Upper lobe of left lung (tissue), 6 donors: ENCODE measurements at regions not wholly inside any gene's neighbourhood (a gene's known extent, or its start where the extent isn't known, plus 50 kb on each side); places are given as distances from the start of the nearest gene placed in this dataset.
"Not testable (repeated sequence)": the region's sequence is repeated elsewhere in the genome, so short reads cannot be mapped to it uniquely, and the experiment has no call there.

Source experiments
- ATAC-seq, 2 donors: fragments of 200-7000 bp; cut with Tn5 transposase; one replicate each; pipeline ENCODE4 v1.9.1; 2022; ENCODE audit warnings: mild to moderate bottlenecking in 2 of 2, moderate library complexity in 2 of 2; ENCODE audit not compliant: low FRiP score in 2 of 2
- DNase-seq, 2 donors: peaks; one replicate each; pipeline ENCODE4 v3.0.0-alpha.2; 2019 to 2020
- H3K27ac ChIP-seq, 4 donors: fragments of 200-600 bp; sonication (generic); one replicate each; pipeline ENCODE4 v1.5.1; 2016 to 2019
- H3K27me3 ChIP-seq, 4 donors: fragments of 200-600 bp; sonication (generic); one replicate each; pipeline ENCODE4 v1.5.1; 2017 to 2019
- H3K36me3 ChIP-seq, 4 donors: fragments of 200-600 bp; sonication (generic); one replicate each; pipeline ENCODE4 v1.5.1; 2016 to 2019
- H3K4me1 ChIP-seq, 4 donors: fragments of 200-600 bp; sonication (generic); one replicate each; pipeline ENCODE4 v1.5.1; 2018 to 2019
- H3K4me3 ChIP-seq, 4 donors: fragments of 200-600 bp; sonication (generic); one replicate each; pipeline ENCODE4 v1.5.1; 2017 to 2019; ENCODE audit warnings: mild to moderate bottlenecking in 2 of 4, moderate library complexity in 1 of 4
- H3K9me3 ChIP-seq, 4 donors: fragments of 200-600 bp; sonication (generic); one replicate each; pipeline ENCODE4 v1.5.1; 2018 to 2019
- CTCF ChIP-seq, 6 experiments: fragments of 450-650 bp in 4 of 6; fragments of 200-600 bp in 2 of 6; sonication (generic) in 2 of 6; IDR thresholded peaks; one replicate each; pipeline ENCODE4 v1.5.1; 2016 to 2019; ENCODE audit warnings: antibody characterized with exemption in 6 of 6
- EP300 ChIP-seq, 4 donors: sonication (generic); formaldehyde crosslinking; IDR thresholded peaks; one replicate each; pipeline ENCODE4 v1.5.1; 2017; ENCODE audit warnings: antibody characterized with exemption in 4 of 4, control low read depth in 2 of 4
- POLR2A ChIP-seq, 4 donors: fragments of 450-650 bp; IDR thresholded peaks; one replicate each; pipeline ENCODE4 v1.5.1; 2016 to 2017; ENCODE audit warnings: antibody characterized with exemption in 4 of 4, mild to moderate bottlenecking in 2 of 4
- POLR2AphosphoS5 ChIP-seq, 2 donors: sonication (generic); formaldehyde crosslinking; IDR thresholded peaks; one replicate each; pipeline ENCODE4 v1.5.1; 2017; ENCODE audit warnings: antibody characterized with exemption in 2 of 2
- WGBS, 2 donors: methylation state at CpG; one replicate each; pipeline ENCODE4 v1.1.5; 2017 to 2018; 5-methylcytosine and 5-hydroxymethylcytosine counted together
- donor health status: DM: no; HTN: no; CAD: no; lungs with moderate emphysema.
- donor health status: DM: no; HTN: yes; CAD: no; lungs with severe emphysema.

DNA sequence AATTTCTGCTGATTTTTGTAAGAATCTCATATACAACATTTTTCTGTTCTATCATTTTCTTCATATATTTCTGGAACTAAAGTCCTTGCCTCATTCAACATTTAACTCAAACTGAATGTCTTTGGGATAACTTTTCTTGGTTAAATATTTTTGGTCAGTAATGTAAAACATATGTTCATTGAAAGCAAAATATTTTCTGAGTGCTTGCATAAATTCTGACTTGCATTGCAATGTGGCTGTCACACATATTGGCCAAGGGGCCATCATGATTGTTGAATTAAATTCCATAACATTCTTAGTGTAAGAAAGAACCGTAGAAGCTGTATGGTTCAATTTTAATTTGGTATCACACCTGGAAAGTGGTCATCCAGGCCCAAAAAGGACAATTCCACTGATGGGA is 369.4 kb downstream of the GALC start:
- no peak for ATAC-seq
- 72 to 88% methylated on average over 1 of the region's 1 CpG for WGBS, 2 donors
- TF ChIP-seq EP300 (IDR thresholded peaks at IDR 0.05) = no peak

DNA sequence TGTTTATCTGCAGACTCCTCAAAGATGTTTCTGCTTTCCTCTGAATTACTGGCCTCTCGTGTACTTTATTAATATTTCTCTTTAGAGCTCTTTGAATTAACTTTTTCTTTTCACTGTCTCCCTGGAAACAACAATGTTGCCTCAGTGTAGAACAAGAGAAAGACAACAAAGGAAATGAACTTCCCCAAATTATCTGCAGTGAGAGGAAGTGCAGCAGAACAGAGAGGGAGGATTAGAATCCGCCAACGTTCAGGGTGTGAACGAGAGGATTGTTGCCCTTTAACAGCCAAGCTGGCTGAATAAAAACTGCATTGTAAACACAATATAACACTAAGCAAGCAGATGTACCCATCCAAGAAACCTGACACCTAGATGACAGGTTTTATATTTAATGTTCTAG is 375.9 kb downstream of the GALC start:
- ATAC-seq (peak in 1 of 2 donors; percentile 67), DNase-seq (no peak)
- no peak overlapping the region for H3K4me3 ChIP-seq
- 33 to 34% methylated on average over 4 of the region's 4 CpGs for WGBS, 2 donors
- peaks cover 0 to 7% (median 0%) of the 10 kb centered on the region in 4 donors for H3K9me3 ChIP-seq
- no peaks in the 10 kb centered on the region for H3K4me1 ChIP-seq
- no peaks in the 10 kb centered on the region for H3K36me3 ChIP-seq
- TF ChIP-seq POLR2A (IDR thresholded peaks at IDR 0.05) (no peak), EP300 (IDR thresholded peaks at IDR 0.05) (no peak), POLR2AphosphoS5 (IDR thresholded peaks at IDR 0.05) (no peak), CTCF (IDR thresholded peaks at IDR 0.05) (no peak)
- no peaks in the 10 kb centered on the region for H3K27me3 ChIP-seq
- no peak overlapping the region for H3K27ac ChIP-seq

More for the DNA sequence above, 369.4 kb downstream of the GALC start:
- no peak for DNase-seq
- Histone ChIP-seq H3K27ac (no peak overlapping the region), H3K36me3 (no peaks in the 10 kb centered on the region), H3K9me3 (peaks cover 0 to 14% (median 0%) of the 10 kb centered on the region in 4 donors), H3K27me3 (no peaks in the 10 kb centered on the region), H3K4me3 (no peak overlapping the region), H3K4me1 (no peaks in the 10 kb centered on the region)

- Histone ChIP-seq H3K4me1 (no peaks in the 10 kb centered on the region), H3K27me3 (no peaks in the 10 kb centered on the region), H3K36me3 (no peaks in the 10 kb centered on the region), H3K27ac (no peak overlapping the region), H3K9me3 (peaks cover 0 to under 1% (median 0%) of the 10 kb centered on the region in 4 donors), H3K4me3 (no peak overlapping the region)
- DNase-seq (no peak), ATAC-seq (peak in 1 of 2 donors; percentile 81)
- no peak for TF ChIP-seq POLR2A (IDR thresholded peaks at IDR 0.05)
- peak in 4 of 6 experiments; percentile 32 to 56 (median 50) for TF ChIP-seq CTCF (IDR thresholded peaks at IDR 0.05)
- TF ChIP-seq EP300 (IDR thresholded peaks at IDR 0.05) = no peak
- WGBS, 2 donors = 51 to 55% methylated on average over 12 of the region's 12 CpGs
Observed at GRCh38 chr14:87615822-87616679, 376.9 kb downstream of the GALC start.

GRCh38 chr14:87615047-87615446 is 377.9 kb downstream of the GALC start:
- DNase-seq = no peak
- Histone ChIP-seq H3K27me3 (no peaks in the 10 kb centered on the region), H3K36me3 (no peaks in the 10 kb centered on the region), H3K4me1 (no peaks in the 10 kb centered on the region), H3K4me3 (no peak overlapping the region), H3K27ac (no peak overlapping the region), H3K9me3 (no peaks in the 10 kb centered on the region)
- WGBS, 2 donors = 58 to 74% methylated on average over 3 of the region's 3 CpGs
- TF ChIP-seq POLR2AphosphoS5 (IDR thresholded peaks at IDR 0.05) = no peak
- TF ChIP-seq EP300 (IDR thresholded peaks at IDR 0.05) = no peak
- TF ChIP-seq POLR2A (IDR thresholded peaks at IDR 0.05) = no peak
- TF ChIP-seq CTCF (IDR thresholded peaks at IDR 0.05) = no peak
- no peak for ATAC-seq

- Histone ChIP-seq H3K9me3 (no peaks in the 10 kb centered on the region), H3K27ac (no peak overlapping the region), H3K27me3 (no peaks in the 10 kb centered on the region), H3K36me3 (no peaks in the 10 kb centered on the region), H3K4me3 (no peak overlapping the region), H3K4me1 (no peaks in the 10 kb centered on the region)
- no peak for ATAC-seq
- no peak for TF ChIP-seq POLR2AphosphoS5 (IDR thresholded peaks at IDR 0.05)
- WGBS, 2 donors = 65 to 68% methylated on average over 2 of the region's 2 CpGs
- no peak for DNase-seq
Observed at GRCh38 chr14:87613881-87614280, 379.1 kb downstream of the GALC start.

- DNase-seq, ATAC-seq, H3K27ac ChIP-seq, H3K4me1 ChIP-seq, H3K4me3 ChIP-seq, H3K36me3 ChIP-seq, H3K27me3 ChIP-seq: not testable (repeated sequence)
- 77 to 83% methylated on average over 3 of the region's 3 CpGs for WGBS, 2 donors
- peaks cover 0 to 14% (median 2%) of the 10 kb centered on the region in 4 donors for H3K9me3 ChIP-seq
Observed at GRCh38 chr14:87607056-87607455, 385.9 kb downstream of the GALC start.
